ENCODE measurements at regions not wholly inside any gene's neighbourhood (a gene's known extent, or its start where the extent isn't known, plus 50 kb on each side); places are given as distances from the start of the nearest gene placed in this dataset.

- TF ChIP-seq CTCF (IDR thresholded peaks at IDR 0.05) (no peak), POLR2A (IDR thresholded peaks at IDR 0.05) (no peak)
Observed at GRCh38 chr13:89470901-89471300, 1799.7 kb downstream of the SLITRK5 start.

Data from esophagus squamous epithelium (tissue), 4 donors.